ENCODE measurements at regions not wholly inside any gene's neighbourhood (a gene's known extent, or its start where the extent isn't known, plus 50 kb on each side); places are given as distances from the start of the nearest gene placed in this dataset.
"Not testable (repeated sequence)": the region's sequence is repeated elsewhere in the genome, so short reads cannot be mapped to it uniquely, and the experiment has no call there.

DNA sequence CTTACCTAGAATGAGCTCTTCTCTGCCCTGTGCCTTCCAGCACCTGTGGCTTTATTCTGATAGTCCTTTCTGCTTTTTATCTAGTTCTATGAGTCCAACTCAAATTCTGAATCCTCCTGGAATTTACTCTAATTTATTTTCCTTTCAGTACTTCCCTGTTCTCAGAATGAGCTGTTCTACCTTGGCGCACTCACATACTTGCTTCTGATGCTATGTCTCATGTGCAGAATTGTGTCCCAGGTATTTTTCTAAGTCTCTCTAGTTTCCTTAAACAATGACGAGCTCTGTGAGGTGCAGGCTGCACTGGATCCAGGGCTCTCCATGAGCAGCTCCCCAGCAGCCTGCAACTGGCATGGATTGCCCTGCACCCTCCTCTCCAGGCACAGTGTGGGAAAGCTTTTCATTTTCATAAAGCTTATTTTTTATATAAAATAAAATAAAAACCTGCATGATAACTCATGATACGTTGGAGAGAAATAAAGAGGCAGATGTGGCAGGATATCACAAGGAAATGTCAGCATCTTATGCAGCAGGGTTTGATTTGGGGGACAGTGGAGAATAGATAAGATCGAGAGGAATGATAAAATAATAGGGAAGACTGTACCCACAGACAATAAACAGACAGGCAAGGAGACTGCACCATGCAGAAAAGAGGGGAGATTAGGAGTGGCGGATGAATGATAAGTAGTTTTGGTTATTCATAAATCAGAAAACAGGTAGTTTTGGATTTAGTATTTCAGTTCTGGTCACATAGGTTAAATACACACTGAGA lies 258.2 kb upstream of the POM121L12 start:
- DNase-seq = no peak

DNA sequence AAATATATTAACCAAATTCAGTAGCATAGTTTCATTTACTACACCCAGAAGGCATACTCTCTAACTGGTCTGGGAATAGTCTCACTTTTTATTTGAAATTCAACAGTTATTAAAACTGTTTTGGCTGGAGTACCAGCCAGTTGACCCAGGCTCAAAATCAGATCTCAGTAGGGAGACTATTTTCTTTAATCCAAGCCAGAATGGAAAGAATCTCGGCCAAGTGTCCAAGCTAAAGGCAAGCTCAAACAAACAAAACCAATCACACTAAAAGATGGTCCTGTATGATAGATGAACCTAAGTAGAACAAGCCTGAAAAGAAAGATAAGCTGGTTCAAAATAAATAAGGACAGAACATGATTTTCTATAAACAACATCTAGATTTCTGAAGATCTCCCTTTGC lies 259.6 kb upstream of the POM121L12 start:
- no peak for DNase-seq

DNA sequence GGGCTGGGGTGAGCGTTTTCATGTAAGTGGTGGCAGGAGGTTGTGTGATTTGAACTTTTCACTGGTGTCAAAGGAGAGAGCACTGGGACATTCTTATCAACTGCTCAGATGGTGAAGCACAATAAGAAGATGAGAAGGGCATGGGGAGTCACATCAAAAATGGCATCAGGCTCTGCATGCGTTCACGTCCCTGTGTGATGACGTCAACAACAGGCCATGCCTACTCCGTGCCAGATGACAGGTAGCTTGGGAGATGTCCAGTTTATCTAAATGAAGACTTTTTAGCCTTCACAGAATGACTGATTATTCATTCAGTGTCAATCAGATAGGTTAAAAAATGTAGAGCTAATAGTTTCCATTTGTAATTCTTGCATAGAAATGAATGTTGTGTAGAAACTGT lies 264.3 kb upstream of the POM121L12 start:
- no peak for DNase-seq

DNA sequence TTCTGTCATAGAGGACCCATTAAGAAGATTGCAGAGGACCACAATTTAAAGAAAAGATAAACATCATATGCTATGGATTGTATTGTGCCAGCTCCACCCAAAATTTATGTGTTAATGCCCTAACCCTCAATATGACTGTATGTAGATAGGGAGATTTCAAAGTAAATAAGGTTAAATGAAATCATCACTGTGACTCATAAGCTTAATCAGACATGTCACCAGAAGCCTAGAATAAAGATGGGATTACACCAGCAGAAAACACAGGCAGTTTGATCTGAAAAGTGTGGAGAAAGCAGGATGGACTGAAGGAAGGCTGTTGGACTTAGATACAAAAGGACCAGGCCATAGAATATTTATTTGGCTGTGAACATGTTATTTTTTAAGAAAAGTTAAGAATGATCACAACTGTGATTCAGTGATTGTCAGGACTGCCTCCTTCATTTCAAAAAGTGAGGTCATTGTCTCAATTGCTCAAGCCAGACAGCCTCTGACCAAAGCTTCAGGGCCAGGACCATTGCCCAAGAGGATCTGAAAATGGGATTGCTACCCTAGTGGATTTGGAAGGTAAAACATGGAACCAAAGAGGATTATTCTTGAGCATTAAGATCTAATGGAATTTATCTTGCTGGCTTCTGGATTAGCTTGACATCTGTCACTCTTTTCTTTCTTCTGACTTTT lies 270.8 kb upstream of the POM121L12 start:
- DNase-seq = no peak

DNA sequence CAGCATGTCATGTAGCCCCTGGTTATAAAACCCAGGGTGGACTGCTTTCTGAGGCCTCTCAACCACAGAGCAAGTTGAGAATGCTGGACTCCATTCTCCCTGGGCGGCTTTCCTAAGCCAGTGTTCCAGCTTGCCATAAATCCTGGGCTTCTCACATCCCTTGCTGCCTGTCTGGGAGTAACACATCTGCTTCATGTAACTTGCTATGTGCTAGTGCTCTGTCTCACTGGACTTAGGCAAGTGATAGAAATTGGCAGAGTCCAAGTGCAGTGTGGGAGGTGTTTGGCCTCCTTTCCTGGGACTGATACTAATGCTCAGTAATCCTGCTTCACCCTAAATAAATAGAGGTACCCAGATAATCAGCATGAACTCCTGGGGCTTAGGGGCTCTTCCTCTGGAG lies 277.1 kb upstream of the POM121L12 start:
- DNase-seq = no peak

DNA sequence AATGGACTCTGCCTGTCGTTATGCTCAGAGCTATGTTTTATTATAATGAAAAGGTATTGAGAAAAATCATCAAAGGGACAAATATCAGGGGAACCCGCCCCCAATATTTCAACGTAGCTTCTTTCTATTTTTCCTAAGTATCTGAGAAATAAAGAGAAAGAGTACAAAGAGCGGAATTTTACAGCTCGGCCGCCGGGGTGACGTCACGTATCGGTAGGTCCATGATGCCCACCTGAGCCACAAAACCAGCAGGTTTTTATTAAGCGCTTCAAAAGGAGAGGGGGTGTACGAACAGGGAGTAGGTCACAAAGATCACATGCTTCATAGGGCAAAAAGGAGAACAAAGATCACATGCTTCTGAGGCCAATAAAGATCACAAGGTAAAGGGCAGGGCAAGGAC lies 281.6 kb upstream of the POM121L12 start:
- DNase-seq = no peak

DNA sequence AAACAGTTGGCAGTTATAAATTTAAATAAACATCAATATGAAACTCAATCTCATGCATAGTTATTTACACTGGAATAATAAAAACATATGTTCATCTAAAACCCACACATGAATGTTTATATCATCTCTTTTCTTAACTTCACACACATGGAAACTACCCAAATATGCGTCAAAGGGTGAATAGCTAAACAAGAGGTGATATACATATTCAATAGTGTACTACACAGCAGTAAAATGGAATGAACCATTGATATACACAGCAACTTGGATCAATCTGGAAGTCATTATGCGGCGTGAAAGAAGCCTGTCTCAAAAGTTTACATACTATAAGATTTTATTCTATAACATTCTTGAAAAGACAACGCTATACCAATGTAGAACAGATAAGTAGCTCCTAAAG lies 282.5 kb upstream of the POM121L12 start:
- DNase-seq = no peak

DNA sequence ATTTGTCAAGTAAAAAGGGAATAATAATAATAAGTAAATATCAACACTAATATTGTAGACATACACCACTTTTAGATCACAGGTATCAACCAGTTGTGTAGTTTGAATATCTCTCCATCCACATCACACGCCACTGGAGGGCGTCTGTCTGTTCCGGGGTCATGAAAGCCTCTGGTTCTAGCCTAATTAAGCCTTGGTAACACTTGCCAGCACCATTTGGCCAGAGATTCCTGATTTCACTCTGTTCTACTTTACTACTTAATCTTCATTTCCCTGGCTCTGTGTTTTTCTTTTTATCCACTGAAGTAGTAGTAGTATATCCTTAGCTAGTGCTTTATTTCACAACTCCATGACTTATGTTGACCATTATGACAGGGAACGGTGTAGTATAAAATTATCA lies 285.6 kb upstream of the POM121L12 start:
- DNase-seq = no peak

DNA sequence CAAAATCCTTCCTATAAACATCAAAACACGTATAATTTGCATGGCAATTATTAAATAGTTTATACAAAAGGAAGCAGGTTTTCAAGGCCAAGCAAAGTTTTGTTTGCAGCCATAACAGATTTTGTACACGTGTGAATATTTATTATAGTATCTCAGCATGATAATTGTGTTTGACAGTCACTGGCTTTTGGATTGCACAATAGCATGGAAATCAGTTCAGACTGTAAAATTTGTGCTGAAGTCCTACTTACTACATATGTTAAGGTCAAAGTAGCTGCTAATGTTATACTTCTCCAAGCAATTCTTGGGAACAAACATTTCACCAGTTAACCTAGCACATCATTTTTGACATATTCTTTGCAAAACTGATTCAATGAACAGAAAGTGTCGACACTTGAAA lies 287.6 kb upstream of the POM121L12 start:
- no peak for DNase-seq

DNA sequence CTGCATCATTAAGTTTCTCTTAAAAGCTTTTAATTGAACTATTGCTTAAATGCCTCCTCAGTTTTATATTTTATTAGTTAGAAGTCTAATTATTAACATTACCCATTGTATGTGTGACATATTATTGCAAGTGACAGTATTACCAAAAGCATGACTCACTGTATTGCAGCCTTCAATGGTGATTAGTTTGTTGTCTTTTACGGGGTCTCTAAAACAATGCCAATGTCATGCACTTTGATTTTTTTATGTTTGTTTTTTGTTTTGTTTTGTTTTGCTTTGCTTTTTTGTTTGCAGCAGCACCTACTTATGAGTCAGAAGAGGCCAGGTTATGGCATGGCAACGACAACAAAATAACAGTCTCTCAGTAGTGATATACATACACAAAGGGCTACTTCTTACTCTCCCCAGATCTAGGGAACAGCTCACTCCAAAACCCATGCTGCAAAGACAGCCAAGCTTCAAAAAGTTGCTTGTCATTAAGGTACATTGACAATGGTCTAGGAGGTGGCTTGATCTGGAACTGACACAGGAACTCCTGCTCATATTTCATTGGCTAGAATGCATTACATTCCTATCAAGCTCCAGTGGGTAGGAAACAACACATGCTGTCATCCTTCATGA lies 293.7 kb upstream of the POM121L12 start:
- no peak for DNase-seq

DNA sequence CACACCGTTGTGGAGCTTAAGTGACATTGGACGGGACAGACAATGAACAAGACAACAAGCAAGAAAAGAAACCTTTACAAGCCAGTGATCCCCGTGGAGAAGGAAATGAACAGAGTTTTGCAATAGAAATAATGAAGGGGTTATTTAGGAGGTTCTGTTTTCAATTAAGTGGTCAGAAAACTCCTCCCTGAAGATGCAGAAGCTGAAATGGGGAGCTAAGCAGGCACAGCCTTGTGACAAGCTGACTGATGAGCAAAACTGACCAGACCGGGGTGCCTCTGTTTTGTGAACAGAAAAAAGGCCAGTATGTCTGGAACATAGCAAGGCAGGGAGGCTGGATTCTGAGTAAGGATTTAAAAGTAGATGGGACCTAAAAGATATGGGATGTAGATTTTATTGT lies 299.8 kb upstream of the POM121L12 start:
- no peak for DNase-seq

DNA sequence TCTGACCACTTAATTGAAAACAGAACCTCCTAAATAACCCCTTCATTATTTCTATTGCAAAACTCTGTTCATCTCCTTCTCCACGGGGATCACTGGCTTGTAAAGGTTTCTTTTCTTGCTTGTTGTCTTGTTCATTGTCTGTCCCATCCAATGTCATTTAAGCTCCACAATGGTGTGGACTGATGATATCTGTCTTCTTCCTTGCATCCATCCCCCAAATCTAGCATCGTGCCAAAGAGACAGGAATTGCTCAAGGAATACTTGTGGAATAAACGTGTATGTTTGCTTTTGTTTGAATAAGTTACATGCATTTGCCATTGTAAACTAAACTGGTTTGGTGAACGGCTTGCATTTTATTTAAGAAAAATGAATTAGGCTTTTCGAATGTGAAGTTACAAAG lies 306.8 kb upstream of the POM121L12 start:
- DNase-seq = not testable (repeated sequence)

DNA sequence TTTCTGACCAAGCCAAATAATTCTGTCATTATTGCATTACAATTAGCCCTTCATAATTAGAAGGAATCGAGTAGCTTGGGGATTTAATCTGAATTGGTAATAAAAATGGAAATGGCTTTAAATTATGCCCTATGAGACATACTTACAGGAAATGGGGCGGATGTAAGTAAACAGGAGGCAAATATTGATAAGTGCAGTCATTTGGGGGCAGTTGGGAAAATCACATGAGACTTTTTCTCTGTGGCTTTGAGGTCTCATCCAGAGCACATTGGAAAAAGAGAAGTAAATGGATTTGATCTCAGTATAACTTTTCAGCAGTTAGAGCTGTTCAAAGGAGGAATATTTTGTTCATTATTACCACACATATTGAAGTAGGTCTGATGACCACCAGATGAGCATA lies 307.8 kb upstream of the POM121L12 start:
- DNase-seq = no peak

DNA sequence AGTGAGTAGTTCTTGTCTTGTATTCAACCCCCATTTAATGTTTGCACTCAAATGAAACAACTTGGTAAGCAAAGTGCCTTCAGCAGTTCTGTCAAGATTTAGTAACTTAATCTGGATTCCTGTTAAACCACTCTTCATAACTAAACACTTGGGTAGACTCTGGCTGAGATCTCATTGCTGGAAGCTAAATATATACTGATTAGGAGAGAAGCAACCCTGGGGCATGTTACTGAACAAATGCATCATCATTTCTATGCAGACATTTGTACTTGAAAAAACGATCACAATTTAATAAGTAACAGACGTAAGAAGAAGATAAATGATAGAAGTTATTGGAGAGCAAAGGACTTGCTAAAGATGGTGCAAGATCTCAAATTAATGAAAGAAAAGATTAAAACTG lies 308.4 kb upstream of the POM121L12 start:
- no peak for DNase-seq

DNA sequence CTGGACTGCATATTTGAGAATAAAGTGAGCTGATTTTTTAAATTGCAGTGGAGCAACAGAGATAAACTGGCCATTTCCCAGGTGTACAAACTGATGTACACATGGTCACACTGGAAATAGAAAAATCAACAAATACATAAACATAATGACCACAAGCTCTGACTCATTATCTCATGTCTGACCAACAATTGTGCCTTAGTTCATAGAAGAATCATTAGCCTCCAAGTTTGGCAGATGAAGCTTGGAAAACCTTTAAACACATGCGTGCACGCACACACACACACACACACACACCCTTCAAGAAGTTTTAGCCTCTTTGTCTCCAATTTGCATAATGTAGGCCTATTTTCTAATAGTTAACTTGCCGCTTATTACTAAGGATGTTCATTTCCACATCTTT lies 308.9 kb upstream of the POM121L12 start:
- no peak for DNase-seq

DNA sequence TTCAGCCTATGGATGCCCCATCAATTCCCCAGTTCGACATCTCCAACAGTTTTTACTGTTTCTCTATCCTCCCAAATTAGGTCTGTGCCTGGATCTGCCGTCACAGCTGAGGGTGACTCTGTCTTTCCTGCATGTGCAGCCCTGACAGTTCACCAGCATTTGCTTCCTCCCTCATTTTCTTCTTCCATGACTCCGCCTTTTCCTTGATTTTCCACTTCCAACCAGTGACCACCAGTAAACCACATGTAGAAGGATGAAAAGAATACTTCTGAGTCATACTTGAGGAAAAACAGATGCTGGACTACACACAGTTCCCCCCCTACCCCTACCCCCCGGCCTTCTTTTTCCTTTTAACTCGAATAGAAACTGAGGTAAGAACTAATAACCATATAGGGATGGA lies 311.8 kb upstream of the POM121L12 start:
- DNase-seq = no peak

DNA sequence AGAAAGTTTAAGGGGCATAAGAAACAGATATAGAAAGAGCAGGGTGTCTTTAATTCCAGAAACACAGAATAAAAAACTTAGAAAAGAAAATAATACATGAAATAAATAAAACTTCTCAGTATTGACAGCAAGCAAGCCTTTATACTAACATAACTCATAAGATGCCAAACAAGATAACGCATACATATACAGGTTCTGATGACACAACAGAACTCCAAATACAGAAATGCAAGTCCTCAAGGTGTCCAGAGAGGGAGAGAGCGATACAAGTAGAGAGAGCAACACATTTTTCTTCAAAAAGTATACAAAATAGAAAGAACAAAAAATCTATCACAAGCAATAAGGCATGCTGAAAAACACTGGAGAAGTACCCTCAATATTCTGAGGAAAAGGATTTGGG lies 314.6 kb upstream of the POM121L12 start:
- no peak for DNase-seq

DNA sequence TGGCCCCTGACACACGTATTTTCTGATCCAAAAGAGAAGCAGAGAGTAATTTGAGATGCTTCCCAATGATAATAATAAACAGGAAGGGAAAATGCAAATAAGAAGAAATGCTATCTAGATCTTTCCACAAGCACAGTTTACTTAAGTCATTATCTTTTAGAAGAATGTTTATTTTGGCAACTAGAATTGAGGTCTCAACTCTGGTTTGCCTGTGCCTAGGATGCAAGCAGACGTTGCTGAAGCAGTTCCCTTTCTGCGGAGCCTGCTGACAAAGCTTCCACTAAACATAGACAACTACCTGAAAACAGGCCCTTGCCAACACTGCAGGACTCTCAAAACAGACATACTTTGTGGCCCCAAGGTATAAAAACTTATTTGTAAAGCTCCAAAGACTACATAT lies 315.8 kb upstream of the POM121L12 start:
- no peak for DNase-seq

DNA sequence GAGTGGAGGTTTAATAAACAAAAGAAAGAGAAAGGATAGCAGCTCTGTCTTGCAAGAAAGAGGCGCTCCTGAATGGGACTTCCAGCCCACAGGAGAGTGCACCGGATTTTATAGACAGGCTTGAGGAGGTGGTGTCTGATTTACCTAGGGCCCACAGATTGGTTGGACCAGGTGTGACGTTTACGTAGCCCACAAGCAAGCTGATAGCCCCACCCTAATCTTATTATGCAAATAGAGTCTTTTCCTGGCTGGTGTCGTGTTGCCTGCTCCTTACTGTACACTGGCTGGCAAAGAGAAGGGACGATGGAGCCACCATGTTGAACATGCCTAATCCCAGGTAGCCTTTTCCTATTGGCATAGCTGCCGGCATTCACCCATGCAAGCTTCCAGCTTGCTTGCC lies 319.7 kb upstream of the POM121L12 start:
- DNase-seq = no peak

DNA sequence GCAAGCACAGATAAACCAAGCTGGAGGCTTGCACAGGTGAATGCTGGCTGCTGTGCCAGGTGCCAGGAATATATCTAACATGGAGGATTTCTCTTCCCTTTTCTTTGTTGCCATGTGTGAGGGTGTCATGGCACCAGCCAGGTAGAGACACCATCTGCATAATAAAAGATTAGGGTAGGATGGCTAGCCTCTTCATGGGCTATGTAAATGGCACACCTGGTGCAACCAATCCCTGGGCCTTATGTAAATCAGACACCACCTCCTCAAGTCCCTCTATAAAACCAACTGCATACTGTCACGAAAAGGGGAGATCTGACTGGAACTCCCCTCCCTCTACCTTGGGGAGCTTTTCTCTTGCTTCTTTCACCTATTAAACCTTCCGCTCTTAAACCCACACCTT lies 322.5 kb upstream of the POM121L12 start:
- no peak for DNase-seq

DNA sequence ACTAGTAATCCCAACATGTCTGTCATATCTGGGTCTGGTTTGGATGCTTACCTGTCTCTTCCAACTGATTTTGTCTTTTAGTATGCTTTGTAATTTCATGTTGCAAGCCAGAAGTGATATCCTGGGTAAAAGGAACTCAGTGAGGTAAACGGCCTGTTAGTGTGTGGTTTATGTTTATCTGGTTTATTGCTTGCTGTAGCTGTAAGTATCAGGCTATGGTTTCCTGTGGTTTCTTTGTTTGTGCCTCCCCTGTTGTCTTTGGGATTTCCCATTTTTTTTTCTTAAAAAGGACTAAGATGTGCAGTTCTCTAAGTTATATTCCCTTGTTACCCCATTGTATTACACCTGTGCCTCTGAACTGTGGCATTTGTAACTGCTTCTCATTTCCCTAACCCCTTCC lies 323.5 kb upstream of the POM121L12 start:
- DNase-seq = no peak

DNA sequence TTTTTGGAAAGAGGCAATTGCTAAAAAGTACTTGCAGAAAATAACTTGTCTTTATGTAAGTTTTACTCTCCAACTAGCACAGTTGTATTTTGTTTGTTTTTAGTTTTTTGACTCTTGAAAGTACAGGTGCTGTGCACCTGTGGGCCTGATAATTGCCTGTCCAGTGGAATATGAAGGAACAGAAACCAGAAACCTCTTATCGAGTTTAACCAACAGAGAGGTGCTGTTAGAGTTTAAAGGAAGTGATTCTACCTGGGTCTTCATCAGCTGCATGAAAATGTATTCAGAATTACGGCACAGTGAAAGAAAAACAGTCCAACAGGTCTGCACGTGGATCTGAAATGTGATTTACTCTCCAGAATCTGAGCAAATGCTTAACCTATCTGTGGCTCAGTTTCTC lies 326.6 kb upstream of the POM121L12 start:
- DNase-seq = no peak

DNA sequence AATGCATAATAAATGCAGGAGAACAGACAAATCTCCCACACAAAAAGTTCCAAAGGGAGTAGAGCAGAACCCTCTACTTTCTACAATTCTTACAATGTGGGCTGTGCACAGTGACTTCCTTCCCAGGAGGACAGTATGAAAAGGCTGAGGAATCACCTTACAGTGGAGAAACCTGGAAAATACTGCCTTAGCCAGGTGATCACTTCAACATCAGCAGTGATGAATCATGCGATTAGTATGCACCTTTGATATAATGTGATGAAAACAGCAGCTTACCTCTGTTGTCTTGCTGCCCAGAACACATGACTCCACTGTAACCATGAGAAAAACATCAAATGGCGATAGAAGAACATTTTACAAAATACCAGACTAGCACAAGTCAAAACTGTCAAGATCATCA lies 329.7 kb upstream of the POM121L12 start:
- DNase-seq = no peak

DNA sequence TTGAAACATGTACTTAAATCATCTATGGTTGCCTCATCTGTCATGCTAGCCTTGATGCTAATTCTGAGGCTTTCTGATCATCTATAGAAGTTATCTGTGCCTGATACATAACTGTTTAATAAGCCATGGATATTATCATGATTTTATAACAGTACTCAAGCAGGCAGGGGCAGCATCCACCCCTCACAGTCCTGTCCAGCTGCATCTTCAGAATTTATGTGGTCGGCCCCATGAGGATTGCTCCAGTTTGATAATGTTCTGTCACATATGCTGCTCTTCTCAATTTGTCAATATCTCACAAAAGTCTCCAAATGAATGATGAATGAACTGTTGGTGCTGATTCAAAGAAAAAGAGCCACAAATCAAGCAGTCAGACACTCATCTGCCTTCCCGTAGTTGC lies 335.1 kb upstream of the POM121L12 start:
- no peak for DNase-seq
